Activated CD4-positive, alpha-beta T cell treated with anti-CD3 and anti-CD28 coated beads for 36 hours (primary cell): ENCODE measurements at regions not wholly inside any gene's neighbourhood (a gene's known extent, or its start where the extent isn't known, plus 50 kb on each side); places are given as distances from the start of the nearest gene placed in this dataset.

Experiments
- ATAC-seq: fragments of 200-7000 bp; cut with Tn5 transposase; one replicate; pipeline ENCODE4 v1.10.0; 2021; ENCODE audit warnings: mild to moderate bottlenecking, moderate library complexity
- CTCF ChIA-PET: fragments of 350-600 bp; sonication (Branson Sonifier 250); formaldehyde crosslinking; loops from one replicate; lab custom pipeline; 2021; ENCODE audit warnings: antibody characterized with exemption; lab: Charles Lee
- POLR2A ChIA-PET: fragments of 350-600 bp; sonication (Branson Sonifier 250); formaldehyde crosslinking; loops from one replicate; lab custom pipeline; 2021; ENCODE audit warnings: antibody characterized with exemption, inconsistent platforms; lab: Charles Lee
- DNase-seq: peaks from one replicate; pipeline ENCODE4 v3.0.0-alpha.2; 2020
- H3K27ac Mint-ChIP-seq: one replicate; pipeline ENCODE4 v1.8.0; 2021; ENCODE audit warnings: mixed read lengths
- H3K27me3 Mint-ChIP-seq: one replicate; pipeline ENCODE4 v1.8.0; 2021; ENCODE audit warnings: mixed read lengths
- H3K36me3 Mint-ChIP-seq: one replicate; pipeline ENCODE4 v1.8.0; 2021; ENCODE audit warnings: low read depth, mixed read lengths
- H3K4me1 Mint-ChIP-seq: one replicate; pipeline ENCODE4 v1.8.0; 2021; ENCODE audit warnings: mixed read lengths
- H3K4me3 Mint-ChIP-seq: one replicate; pipeline ENCODE4 v1.8.0; 2021; ENCODE audit warnings: mild to moderate bottlenecking, moderate library complexity, mixed read lengths
- H3K9me3 Mint-ChIP-seq: one replicate; pipeline ENCODE4 v1.8.0; 2021; ENCODE audit warnings: low read depth, mixed read lengths
- intact Hi-C, 2 experiments: fragments of 100-400 bp; cut with DNase I in 1 of 2; cut with micrococcal nuclease in 1 of 2; formaldehyde crosslinking; loops; one replicate each; pipeline versions ENCODE4 v1.14.2 to v1.15.1; 2022 to 2024; cut with DNase I, micrococcal nuclease

- no peaks in the 10 kb centered on the region for H3K4me1 Mint-ChIP-seq
- no peak for DNase-seq
- no peaks in the 10 kb centered on the region for H3K9me3 Mint-ChIP-seq
- H3K4me3 Mint-ChIP-seq = no peak overlapping the region
- POLR2A ChIA-PET = no interaction called here
- H3K36me3 Mint-ChIP-seq = no peaks in the 10 kb centered on the region
- ATAC-seq = no peak
- peaks cover 9% of the 10 kb centered on the region for H3K27me3 Mint-ChIP-seq
- CTCF ChIA-PET = no interaction called here
- no peak overlapping the region for H3K27ac Mint-ChIP-seq
- intact Hi-C loops = no loop called here
These were observed 144.1 kb downstream of the NOC3L start for GRCh38 chr10:94218493-94219183.

- H3K27ac Mint-ChIP-seq = no peak overlapping the region
- no peak for ATAC-seq
- ChIA-PET POLR2A (no interaction called here), CTCF (interaction anchor here (0.6 kb wide), 1 partner anchor 398 kb away, joined by 3 read pairs; no protein-coding TSS in a partner anchor)
- DNase-seq = no peak
- H3K27me3 Mint-ChIP-seq = peaks cover 8% of the 10 kb centered on the region
- intact Hi-C loops = loop anchor here in 1 of 2 experiments (10.0 kb wide), 1 partner anchor 305 kb away; no protein-coding TSS in a partner anchor
- H3K36me3 Mint-ChIP-seq = no peaks in the 10 kb centered on the region
- H3K9me3 Mint-ChIP-seq = no peaks in the 10 kb centered on the region
- no peaks in the 10 kb centered on the region for H3K4me1 Mint-ChIP-seq
- no peak overlapping the region for H3K4me3 Mint-ChIP-seq
These were observed 142.9 kb downstream of the NOC3L start for GRCh38 chr10:94219829-94220228.

- Mint-ChIP-seq H3K4me1 (no peaks in the 10 kb centered on the region), H3K27me3 (peaks cover 4% of the 10 kb centered on the region), H3K36me3 (no peaks in the 10 kb centered on the region), H3K4me3 (no peak overlapping the region), H3K9me3 (no peaks in the 10 kb centered on the region), H3K27ac (no peak overlapping the region)
- ATAC-seq (no peak), DNase-seq (no peak)
- ChIA-PET POLR2A (no interaction called here), CTCF (no interaction called here)
- intact Hi-C loops = loop anchor here in 1 of 2 experiments (10.0 kb wide), 1 partner anchor 306 kb away; no protein-coding TSS in a partner anchor
These were observed 142.0 kb downstream of the NOC3L start for GRCh38 chr10:94220717-94221116.

GRCh38 chr10:94223702-94224370 is 138.9 kb downstream of the NOC3L start:
- H3K27ac Mint-ChIP-seq = no peak overlapping the region
- DNase-seq = no peak
- POLR2A ChIA-PET = no interaction called here
- H3K4me1 Mint-ChIP-seq = no peaks in the 10 kb centered on the region
- H3K9me3 Mint-ChIP-seq = no peaks in the 10 kb centered on the region
- no peaks in the 10 kb centered on the region for H3K36me3 Mint-ChIP-seq
- CTCF ChIA-PET = no interaction called here
- peaks cover 1% of the 10 kb centered on the region for H3K27me3 Mint-ChIP-seq
- H3K4me3 Mint-ChIP-seq = no peak overlapping the region
- intact Hi-C loops = loop anchor here in 1 of 2 experiments (10.0 kb wide), 1 partner anchor 309 kb away; no protein-coding TSS in a partner anchor
- ATAC-seq = no peak

GRCh38 chr10:94224656-94225055 is 138.1 kb downstream of the NOC3L start:
- intact Hi-C loops = loop anchor here in 1 of 2 experiments (10.0 kb wide), 1 partner anchor 310 kb away; no protein-coding TSS in a partner anchor
- DNase-seq (no peak), ATAC-seq (no peak)
- H3K9me3 Mint-ChIP-seq = no peaks in the 10 kb centered on the region
- H3K4me3 Mint-ChIP-seq = no peak overlapping the region
- H3K27me3 Mint-ChIP-seq = peaks cover 1% of the 10 kb centered on the region
- POLR2A ChIA-PET = no interaction called here
- no peaks in the 10 kb centered on the region for H3K4me1 Mint-ChIP-seq
- H3K27ac Mint-ChIP-seq = no peak overlapping the region
- H3K36me3 Mint-ChIP-seq = no peaks in the 10 kb centered on the region
- CTCF ChIA-PET = interaction anchor here (0.5 kb wide), 1 partner anchor 14 kb away, joined by 3 read pairs; no protein-coding TSS in a partner anchor

- peak; percentile 10 for DNase-seq
- Mint-ChIP-seq H3K9me3 (no peaks in the 10 kb centered on the region), H3K4me1 (no peaks in the 10 kb centered on the region), H3K27me3 (peaks cover 1% of the 10 kb centered on the region), H3K36me3 (no peaks in the 10 kb centered on the region), H3K4me3 (no peak overlapping the region), H3K27ac (no peak overlapping the region)
- no peak for ATAC-seq
- ChIA-PET POLR2A (no interaction called here), CTCF (no interaction called here)
- intact Hi-C loops = loop anchor here in 1 of 2 experiments (10.0 kb wide), 1 partner anchor 311 kb away; no protein-coding TSS in a partner anchor
These were observed 137.2 kb downstream of the NOC3L start for GRCh38 chr10:94225589-94225988.

- ChIA-PET CTCF (no interaction called here), POLR2A (no interaction called here)
- H3K27me3 Mint-ChIP-seq = peaks cover 4% of the 10 kb centered on the region
- DNase-seq = no peak
- no peaks in the 10 kb centered on the region for H3K9me3 Mint-ChIP-seq
- no peak overlapping the region for H3K27ac Mint-ChIP-seq
- H3K4me3 Mint-ChIP-seq = no peak overlapping the region
- ATAC-seq = no peak
- H3K4me1 Mint-ChIP-seq = no peaks in the 10 kb centered on the region
- intact Hi-C loops = no loop called here
- H3K36me3 Mint-ChIP-seq = no peaks in the 10 kb centered on the region
These were observed 132.5 kb downstream of the NOC3L start for GRCh38 chr10:94230134-94230785.

- ATAC-seq (no peak), DNase-seq (no peak)
- Mint-ChIP-seq H3K27me3 (peaks cover 7% of the 10 kb centered on the region), H3K4me1 (no peaks in the 10 kb centered on the region), H3K9me3 (no peaks in the 10 kb centered on the region), H3K36me3 (no peaks in the 10 kb centered on the region), H3K4me3 (no peak overlapping the region), H3K27ac (no peak overlapping the region)
- ChIA-PET POLR2A (no interaction called here), CTCF (interaction anchor here (0.7 kb wide), 1 partner anchor 622 kb away, joined by 3 read pairs; no protein-coding TSS in a partner anchor)
- intact Hi-C loops = no loop called here
These were observed 129.9 kb downstream of the NOC3L start for GRCh38 chr10:94232711-94233383.

- H3K27ac Mint-ChIP-seq = no peak overlapping the region
- H3K27me3 Mint-ChIP-seq = peaks cover 9% of the 10 kb centered on the region
- DNase-seq = no peak
- no peak overlapping the region for H3K4me3 Mint-ChIP-seq
- ChIA-PET POLR2A (no interaction called here), CTCF (no interaction called here)
- intact Hi-C loops = no loop called here
- H3K4me1 Mint-ChIP-seq = no peaks in the 10 kb centered on the region
- no peak for ATAC-seq
- no peaks in the 10 kb centered on the region for H3K36me3 Mint-ChIP-seq
- no peaks in the 10 kb centered on the region for H3K9me3 Mint-ChIP-seq
These were observed 127.3 kb downstream of the NOC3L start for GRCh38 chr10:94235461-94235860.

GRCh38 chr10:94238006-94238617 is 124.6 kb downstream of the NOC3L start:
- intact Hi-C loops = no loop called here
- Mint-ChIP-seq H3K27me3 (peaks cover 18% of the 10 kb centered on the region), H3K4me3 (no peak overlapping the region), H3K27ac (no peak overlapping the region), H3K36me3 (no peaks in the 10 kb centered on the region), H3K4me1 (no peaks in the 10 kb centered on the region), H3K9me3 (no peaks in the 10 kb centered on the region)
- ChIA-PET CTCF (no interaction called here), POLR2A (no interaction called here)
- DNase-seq = no peak
- ATAC-seq = no peak

- H3K36me3 Mint-ChIP-seq = no peaks in the 10 kb centered on the region
- H3K27me3 Mint-ChIP-seq = peaks cover 15% of the 10 kb centered on the region
- POLR2A ChIA-PET = no interaction called here
- ATAC-seq = no peak
- intact Hi-C loops = no loop called here
- H3K27ac Mint-ChIP-seq = no peak overlapping the region
- no peaks in the 10 kb centered on the region for H3K9me3 Mint-ChIP-seq
- H3K4me3 Mint-ChIP-seq = no peak overlapping the region
- no peak for DNase-seq
- no peaks in the 10 kb centered on the region for H3K4me1 Mint-ChIP-seq
- CTCF ChIA-PET = interaction anchor here (0.9 kb wide), 1 partner anchor 8 kb away, joined by 3 read pairs; no protein-coding TSS in a partner anchor
These were observed 123.0 kb downstream of the NOC3L start for GRCh38 chr10:94239696-94240095.
